ENCODE measurements at regions not wholly inside any gene's neighbourhood (a gene's known extent, or its start where the extent isn't known, plus 50 kb on each side); places are given as distances from the start of the nearest gene placed in this dataset.
"Not testable (repeated sequence)": the region's sequence is repeated elsewhere in the genome, so short reads cannot be mapped to it uniquely, and the experiment has no call there.

- no peak for DNase-seq
Observed at GRCh38 chr13:71067165-71067815, 799.7 kb downstream of the DACH1 start.

GRCh38 chr13:71056581-71056980 is 810.4 kb downstream of the DACH1 start:
- no peak for DNase-seq

DNA sequence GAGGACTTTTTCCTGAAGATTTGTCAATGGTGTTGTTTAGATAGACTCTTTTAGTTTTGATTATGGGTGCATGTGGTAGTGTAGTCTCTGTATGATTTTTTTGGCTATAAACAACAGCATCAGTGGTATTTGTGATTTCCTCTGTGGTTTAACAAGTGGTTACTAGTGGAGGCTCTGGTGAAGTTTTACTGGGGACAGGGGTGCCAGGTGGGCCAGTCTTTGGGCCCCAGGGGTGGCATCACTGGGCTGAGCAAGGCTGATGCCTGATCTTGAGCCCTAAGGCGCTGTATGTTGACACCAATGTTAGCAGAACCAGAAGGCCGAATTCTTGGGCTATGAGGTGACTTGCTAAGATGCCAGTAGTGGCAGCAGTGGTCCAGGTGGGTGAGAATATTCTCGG is 811.4 kb downstream of the DACH1 start:
- no peak for DNase-seq

- DNase-seq: no peak
Observed at GRCh38 chr13:71055047-71055446, 812.0 kb downstream of the DACH1 start.

- DNase-seq: no peak
Observed at GRCh38 chr13:71054358-71054757, 812.6 kb downstream of the DACH1 start.

GRCh38 chr13:71051573-71051972 is 815.4 kb downstream of the DACH1 start:
- no peak for DNase-seq

GRCh38 chr13:71046360-71047079 is 820.5 kb downstream of the DACH1 start:
- DNase-seq: no peak

- no peak for DNase-seq
Observed at GRCh38 chr13:71045101-71045500, 821.9 kb downstream of the DACH1 start.

DNA sequence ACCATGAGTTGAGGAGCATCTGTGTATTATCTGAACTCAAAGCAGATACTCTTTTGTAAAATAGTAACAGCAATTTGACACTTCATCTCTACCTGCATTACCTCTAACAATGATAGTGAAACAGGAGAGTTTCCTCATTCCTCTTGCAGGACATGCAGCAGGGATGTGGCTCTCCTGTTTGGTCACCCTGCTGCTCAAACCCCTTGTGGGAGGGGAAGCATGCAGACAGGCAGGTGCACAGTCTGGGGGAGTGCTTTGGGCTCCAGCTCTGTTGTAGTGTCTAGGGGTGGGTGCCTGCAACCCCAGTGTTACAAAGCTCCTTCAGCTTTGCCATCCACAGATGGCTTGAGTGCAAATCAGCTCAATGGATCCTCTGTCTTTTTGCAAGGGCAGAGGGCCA is 827.6 kb downstream of the DACH1 start:
- DNase-seq: no peak

DNA sequence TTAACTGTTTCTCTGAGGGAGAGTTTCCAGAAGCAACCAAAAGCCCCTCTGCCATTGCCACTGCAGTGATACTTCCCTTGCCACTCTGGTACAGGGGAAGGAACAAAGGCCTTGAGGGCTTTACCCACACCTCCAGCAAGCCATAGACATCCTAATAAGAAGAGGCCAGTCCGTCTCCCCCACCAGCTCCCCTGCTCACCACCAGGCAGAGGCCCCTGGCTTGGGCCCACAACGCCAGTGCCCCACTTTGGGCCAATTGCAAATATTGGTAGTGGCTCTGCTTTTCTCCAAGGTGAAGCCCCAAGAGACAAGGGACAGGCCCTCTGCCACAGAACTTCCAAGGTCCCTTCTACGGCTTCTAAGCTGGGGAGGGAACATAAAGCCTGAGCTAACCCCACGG is 833.0 kb downstream of the DACH1 start:
- no peak for DNase-seq

DNA sequence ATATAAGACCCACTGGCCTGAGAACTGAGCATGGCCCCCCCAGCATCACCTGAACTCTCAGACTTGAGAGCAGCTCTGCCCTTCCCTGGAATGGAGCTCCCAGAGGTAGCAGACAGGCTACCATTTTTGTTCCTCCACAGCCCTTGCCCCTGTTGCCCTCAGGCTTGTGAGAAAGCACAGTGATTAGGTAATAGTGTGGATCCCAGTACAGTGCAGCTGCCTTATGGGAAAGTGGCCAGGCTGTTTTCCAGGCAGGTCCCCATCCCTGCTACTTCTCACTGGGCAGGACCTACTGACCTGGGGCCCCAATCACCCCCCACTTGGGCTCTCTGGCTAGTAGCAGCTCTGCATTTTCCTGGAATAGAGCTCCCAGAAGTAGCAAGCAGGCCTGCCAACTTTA is 834.0 kb downstream of the DACH1 start:
- no peak for DNase-seq

- no peak for DNase-seq
Observed at GRCh38 chr13:71030784-71031183, 836.2 kb downstream of the DACH1 start.

- DNase-seq: no peak
Observed at GRCh38 chr13:71028884-71029283, 838.1 kb downstream of the DACH1 start.

GRCh38 chr13:71021825-71022422 is 845.1 kb downstream of the DACH1 start:
- no peak for DNase-seq

- no peak for DNase-seq
Observed at GRCh38 chr13:71018995-71019394, 848.0 kb downstream of the DACH1 start.

DNA sequence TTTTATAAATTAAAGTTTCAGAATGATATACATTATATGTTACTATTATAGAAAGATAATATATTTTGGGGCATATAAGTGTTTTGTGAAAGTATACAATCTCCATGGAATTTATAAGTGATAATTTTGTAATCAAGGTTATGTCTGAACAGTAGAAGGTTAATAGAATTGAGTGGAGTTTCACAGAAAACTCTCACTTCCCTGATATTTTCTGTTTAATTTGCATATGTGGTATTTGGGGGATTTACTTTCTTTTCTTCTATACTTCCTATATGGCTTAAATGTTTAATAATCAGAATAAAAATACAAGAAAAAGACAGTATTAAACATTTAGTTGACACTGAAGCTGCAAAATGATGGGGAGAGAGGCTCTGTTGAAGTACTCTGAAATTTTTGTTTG is 848.5 kb downstream of the DACH1 start:
- DNase-seq: no peak

DNA sequence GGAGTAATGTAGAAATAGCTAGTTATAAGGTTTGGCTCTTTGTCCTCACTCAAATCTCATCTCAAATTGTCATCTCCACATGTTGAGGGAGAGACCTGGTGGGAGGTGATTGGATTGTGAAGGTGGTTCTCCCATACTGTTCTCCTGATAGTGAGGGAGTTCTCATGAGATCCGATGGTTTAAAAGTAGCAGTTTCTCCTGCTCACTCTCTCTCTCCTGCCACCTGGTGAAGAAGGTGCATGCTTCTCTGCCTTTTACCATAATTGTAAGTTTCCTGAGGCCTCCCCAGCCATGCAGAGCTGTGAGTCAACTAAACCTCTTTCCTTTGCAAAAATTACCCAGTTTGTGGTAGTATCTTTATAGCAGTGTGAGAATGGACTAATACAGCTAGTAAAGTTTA is 849.4 kb downstream of the DACH1 start:
- no peak for DNase-seq

GRCh38 chr13:71015516-71015915 is 851.5 kb downstream of the DACH1 start:
- DNase-seq: no peak

- no peak for DNase-seq
Observed at GRCh38 chr13:71015021-71015420, 852.0 kb downstream of the DACH1 start.

- DNase-seq: no peak
Observed at GRCh38 chr13:71005919-71006318, 861.1 kb downstream of the DACH1 start.

DNA sequence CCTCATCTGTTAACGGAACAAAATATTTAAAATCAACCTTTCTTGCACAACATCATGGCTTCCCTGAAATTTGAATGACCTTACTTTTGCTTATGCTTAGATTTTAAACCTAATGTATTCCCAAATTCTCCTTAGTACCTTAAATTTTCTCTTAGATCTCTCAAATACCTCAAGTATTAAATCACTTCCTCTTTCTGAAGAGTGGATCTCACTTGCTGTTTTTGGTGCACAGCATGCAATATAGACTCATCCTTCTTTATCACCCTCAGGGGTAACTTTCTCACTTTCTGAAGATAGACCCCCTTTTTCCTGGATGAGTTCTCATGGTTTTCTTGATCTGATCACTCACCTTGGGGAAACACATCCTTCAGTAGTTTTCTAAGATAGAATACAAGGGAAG is 871.7 kb downstream of the DACH1 start:
- DNase-seq: no peak

DNA sequence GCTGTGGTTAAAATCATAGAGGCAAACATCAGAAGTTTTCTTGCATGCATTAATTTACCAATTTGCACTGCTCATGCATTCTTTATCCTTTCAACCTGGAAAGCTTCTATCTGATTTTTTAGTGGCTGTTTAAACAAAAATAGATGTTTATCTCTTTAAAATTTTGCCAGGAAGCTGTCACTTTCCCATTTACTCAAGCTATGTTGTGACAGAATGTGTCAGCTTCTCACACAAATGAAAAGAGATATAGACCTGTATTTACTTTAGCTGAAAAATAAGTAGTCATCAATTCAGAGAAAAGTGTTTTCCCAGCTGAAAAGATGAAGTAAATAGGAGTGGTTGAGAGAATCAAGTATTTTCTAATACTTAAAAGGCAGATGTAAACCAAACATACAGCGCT is 872.8 kb downstream of the DACH1 start:
- DNase-seq: no peak

- no peak for DNase-seq
Observed at GRCh38 chr13:70987043-70987442, 878.8 kb upstream of the KLHL1 start.

DNA sequence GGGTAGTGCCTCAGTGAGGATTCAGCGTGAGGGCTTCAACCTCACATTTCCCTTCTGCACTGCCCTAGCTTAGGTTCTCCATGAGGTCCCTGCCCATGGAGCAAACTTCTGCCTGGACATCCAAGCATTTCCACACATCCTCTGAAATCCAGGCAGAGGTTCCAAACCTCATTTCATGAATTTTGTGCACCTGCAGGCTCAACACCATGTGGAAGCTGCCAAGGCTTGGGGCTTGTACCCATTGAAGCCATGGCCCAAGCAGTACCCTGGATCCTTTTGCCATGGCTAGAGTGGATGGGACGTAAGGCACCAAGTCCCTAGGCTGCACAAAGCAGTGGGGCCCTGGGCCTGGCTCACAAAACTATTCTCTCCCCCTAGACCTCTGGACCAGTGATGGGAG is 877.1 kb upstream of the KLHL1 start:
- no peak for DNase-seq

- DNase-seq: not testable (repeated sequence)
Observed at GRCh38 chr13:70981219-70981618, 873.0 kb upstream of the KLHL1 start.

Data from GDM1 (cell line).